Loucy (cell line): ENCODE measurements at regions not wholly inside any gene's neighbourhood (a gene's known extent, or its start where the extent isn't known, plus 50 kb on each side); places are given as distances from the start of the nearest gene placed in this dataset.

ENCODE experiments used
- H2AFZ ChIP-seq: fragments of 200-600 bp; sonication (generic); 2 replicates; pipeline ENCODE4 v1.6.0; 2016; ENCODE audit warnings: antibody characterized with exemption, mild to moderate bottlenecking, low read length, moderate library complexity
- H3F3A ChIP-seq: fragments of 200-600 bp; 2 replicates; pipeline ENCODE4 v1.6.0; 2016; ENCODE audit warnings: antibody characterized with exemption, low read depth, mild to moderate bottlenecking
- H3K27me3 ChIP-seq: fragments of 200-600 bp; sonication (generic); 2 replicates; pipeline ENCODE4 v1.6.1; 2014; ENCODE audit warnings: low read length, mild to moderate bottlenecking; ENCODE audit not compliant: insufficient read depth, poor library complexity, severe bottlenecking
- H3K36me3 ChIP-seq: fragments of 200-600 bp; sonication (generic); 2 replicates; pipeline ENCODE4 v1.6.1; 2016; ENCODE audit warnings: low read length; ENCODE audit not compliant: insufficient read depth
- H3K4me1 ChIP-seq: fragments of 200-600 bp; sonication (generic); 2 replicates; pipeline ENCODE4 v1.5.1; 2014; ENCODE audit warnings: low read length, mild to moderate bottlenecking; ENCODE audit not compliant: insufficient read depth, poor library complexity, severe bottlenecking
- H3K4me2 ChIP-seq: fragments of 200-600 bp; sonication (generic); 2 replicates; pipeline ENCODE4 v1.6.0; 2014; ENCODE audit warnings: antibody characterized with exemption, low read length, low read depth, mild to moderate bottlenecking; ENCODE audit not compliant: poor library complexity, severe bottlenecking
- H3K4me3 ChIP-seq: fragments of 200-600 bp; sonication (generic); 2 replicates; pipeline ENCODE4 v1.5.1; 2014; ENCODE audit warnings: low read length, mild to moderate bottlenecking, mixed read lengths; ENCODE audit not compliant: poor library complexity, severe bottlenecking
- H3K79me2 ChIP-seq: fragments of 200-600 bp; sonication (generic); 2 replicates; pipeline ENCODE4 v1.6.1; 2014; ENCODE audit warnings: low read length; ENCODE audit not compliant: insufficient read depth
- H3K9ac ChIP-seq: fragments of 200-600 bp; sonication (generic); 2 replicates; pipeline ENCODE4 v1.6.0; 2014; ENCODE audit warnings: mild to moderate bottlenecking, low read depth, low read length, moderate library complexity; ENCODE audit not compliant: poor library complexity, severe bottlenecking
- H3K9me2 ChIP-seq: fragments of 200-600 bp; sonication (generic); replicated peaks from 2 replicates; pipeline ENCODE4 v1.6.1; 2016; ENCODE audit warnings: low read depth, low read length, mixed read lengths
- H3K9me3 ChIP-seq: fragments of 200-600 bp; sonication (generic); 2 replicates; pipeline ENCODE4 v1.6.1; 2014; ENCODE audit warnings: mild to moderate bottlenecking, antibody characterized with exemption, low read length, low read depth; ENCODE audit not compliant: insufficient read depth
- H4K20me1 ChIP-seq: fragments of 200-600 bp; sonication (generic); 2 replicates; pipeline ENCODE4 v1.6.0; 2014; ENCODE audit warnings: antibody characterized with exemption, low read length, mild to moderate bottlenecking; ENCODE audit not compliant: insufficient read depth, poor library complexity, severe bottlenecking
- EZH2phosphoT487 ChIP-seq: fragments of 200-600 bp; IDR thresholded peaks from 2 replicates; pipeline ENCODE4 v1.6.1; 2018; ENCODE audit warnings: antibody characterized with exemption, mild to moderate bottlenecking, moderate library complexity, borderline replicate concordance
- TF ChIP-seq, protein P1 (sequence below): fragments of 200-600 bp; sonication (generic); conservative IDR thresholded peaks from 2 replicates; pipeline ENCODE4 v1.5.1; 2014; ENCODE audit warnings: mild to moderate bottlenecking, antibody characterized with exemption, low read length

DNA sequence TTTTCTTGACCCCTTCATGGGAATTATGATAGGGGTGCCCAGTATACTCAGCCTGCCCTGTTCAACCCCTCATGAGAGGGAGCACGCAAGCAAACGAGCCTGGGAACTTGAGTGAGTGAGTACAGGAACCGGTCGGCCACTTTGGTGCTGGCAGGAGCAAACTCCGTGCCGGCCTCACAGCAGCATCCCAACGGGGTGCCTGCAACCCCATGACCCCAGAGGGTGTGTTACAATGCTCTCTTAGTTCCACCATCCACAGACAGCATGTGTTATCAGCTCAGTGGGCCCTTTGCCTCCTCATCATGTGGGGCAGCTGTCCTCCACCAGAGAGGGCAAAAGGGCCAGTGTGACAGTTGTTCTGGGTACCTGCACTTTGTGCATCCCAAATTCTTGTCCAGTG lies 289.8 kb downstream of the FRK start:
- H3K9ac ChIP-seq = no peak overlapping the region
- H3K9me2 ChIP-seq = no peaks in the 10 kb centered on the region
- no peak overlapping the region for H3K4me3 ChIP-seq
- no peaks in the 10 kb centered on the region for H3K4me1 ChIP-seq
- no peaks in the 10 kb centered on the region for H3K27me3 ChIP-seq
- no peak overlapping the region for H2AFZ ChIP-seq
- TF ChIP-seq, protein P1, sequence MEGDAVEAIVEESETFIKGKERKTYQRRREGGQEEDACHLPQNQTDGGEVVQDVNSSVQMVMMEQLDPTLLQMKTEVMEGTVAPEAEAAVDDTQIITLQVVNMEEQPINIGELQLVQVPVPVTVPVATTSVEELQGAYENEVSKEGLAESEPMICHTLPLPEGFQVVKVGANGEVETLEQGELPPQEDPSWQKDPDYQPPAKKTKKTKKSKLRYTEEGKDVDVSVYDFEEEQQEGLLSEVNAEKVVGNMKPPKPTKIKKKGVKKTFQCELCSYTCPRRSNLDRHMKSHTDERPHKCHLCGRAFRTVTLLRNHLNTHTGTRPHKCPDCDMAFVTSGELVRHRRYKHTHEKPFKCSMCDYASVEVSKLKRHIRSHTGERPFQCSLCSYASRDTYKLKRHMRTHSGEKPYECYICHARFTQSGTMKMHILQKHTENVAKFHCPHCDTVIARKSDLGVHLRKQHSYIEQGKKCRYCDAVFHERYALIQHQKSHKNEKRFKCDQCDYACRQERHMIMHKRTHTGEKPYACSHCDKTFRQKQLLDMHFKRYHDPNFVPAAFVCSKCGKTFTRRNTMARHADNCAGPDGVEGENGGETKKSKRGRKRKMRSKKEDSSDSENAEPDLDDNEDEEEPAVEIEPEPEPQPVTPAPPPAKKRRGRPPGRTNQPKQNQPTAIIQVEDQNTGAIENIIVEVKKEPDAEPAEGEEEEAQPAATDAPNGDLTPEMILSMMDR = no peak
- no peak for TF ChIP-seq EZH2phosphoT487
- H3F3A ChIP-seq = no peaks in the 10 kb centered on the region
- no peak overlapping the region for H3K4me2 ChIP-seq
- H3K79me2 ChIP-seq = no peaks in the 10 kb centered on the region
- H4K20me1 ChIP-seq = no peaks in the 10 kb centered on the region
- H3K9me3 ChIP-seq = no peaks in the 10 kb centered on the region
- no peaks in the 10 kb centered on the region for H3K36me3 ChIP-seq

DNA sequence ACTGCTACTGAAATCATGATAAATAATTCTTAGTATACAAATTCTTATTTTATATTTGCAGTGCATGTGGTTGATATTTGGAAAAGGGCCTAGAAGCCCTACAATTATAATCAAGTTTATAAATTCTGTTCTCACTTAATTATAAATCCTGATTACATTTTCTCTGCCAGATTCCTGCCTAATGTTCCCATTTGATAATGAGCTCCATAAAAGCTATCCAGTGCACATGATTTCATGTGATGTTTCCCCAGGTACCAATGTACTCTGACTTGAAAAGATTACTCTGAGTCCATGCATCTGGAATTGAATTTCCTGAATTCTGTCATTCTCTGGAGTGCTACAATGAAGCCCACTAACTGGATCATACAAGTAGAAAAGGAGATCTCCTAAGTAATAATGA lies 292.2 kb downstream of the FRK start:
- H3K9me3 ChIP-seq = no peaks in the 10 kb centered on the region
- H4K20me1 ChIP-seq = no peaks in the 10 kb centered on the region
- H3K9me2 ChIP-seq = no peaks in the 10 kb centered on the region
- no peaks in the 10 kb centered on the region for H3K27me3 ChIP-seq
- H3K36me3 ChIP-seq = no peaks in the 10 kb centered on the region
- H3F3A ChIP-seq = no peaks in the 10 kb centered on the region
- H3K4me2 ChIP-seq = no peak overlapping the region
- no peak overlapping the region for H3K4me3 ChIP-seq
- no peak overlapping the region for H3K9ac ChIP-seq
- TF ChIP-seq EZH2phosphoT487 = no peak
- TF ChIP-seq, protein P1 = no peak
- no peaks in the 10 kb centered on the region for H3K4me1 ChIP-seq
- H3K79me2 ChIP-seq = no peaks in the 10 kb centered on the region
- no peak overlapping the region for H2AFZ ChIP-seq

DNA sequence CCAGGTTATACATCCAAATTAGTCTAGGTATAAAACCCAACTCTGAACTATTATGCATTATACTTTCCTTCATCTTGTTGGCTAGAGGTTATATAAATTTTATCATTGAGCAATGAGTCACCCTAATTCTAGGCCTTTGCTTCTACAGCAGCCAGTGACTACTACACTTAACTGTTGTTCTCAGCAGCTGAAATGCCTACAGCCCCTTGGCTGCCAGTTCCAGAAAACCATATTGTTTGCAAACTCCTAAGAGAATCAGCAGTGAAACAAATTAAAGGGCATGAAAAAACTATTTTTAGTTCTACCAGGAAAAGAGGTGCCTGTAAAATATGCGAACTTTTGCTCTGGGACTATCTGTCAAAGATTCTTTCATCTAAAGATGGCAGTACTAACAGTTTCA lies 292.8 kb downstream of the FRK start:
- Histone ChIP-seq H3K79me2 (no peaks in the 10 kb centered on the region), H3K9ac (no peak overlapping the region), H3K4me2 (no peak overlapping the region), H3F3A (no peaks in the 10 kb centered on the region), H4K20me1 (no peaks in the 10 kb centered on the region), H2AFZ (no peak overlapping the region), H3K4me3 (no peak overlapping the region), H3K9me3 (no peaks in the 10 kb centered on the region), H3K4me1 (no peaks in the 10 kb centered on the region), H3K27me3 (no peaks in the 10 kb centered on the region), H3K36me3 (no peaks in the 10 kb centered on the region), H3K9me2 (no peaks in the 10 kb centered on the region)
- TF ChIP-seq, protein P1 = no peak
- TF ChIP-seq EZH2phosphoT487 = no peak
